ENCODE measurements at regions not wholly inside any gene's neighbourhood (a gene's known extent, or its start where the extent isn't known, plus 50 kb on each side); places are given as distances from the start of the nearest gene placed in this dataset.

GRCh38 chr2:56918790-56919189, 735.0 kb downstream of the CCDC85A start:
- TF ChIP-seq CTCF (IDR thresholded peaks at IDR 0.05): no peak
- TF ChIP-seq POLR2A (IDR thresholded peaks at IDR 0.05): no peak
